SU-DHL-6 (cell line): ENCODE measurements at regions not wholly inside any gene's neighbourhood (a gene's known extent, or its start where the extent isn't known, plus 50 kb on each side); places are given as distances from the start of the nearest gene placed in this dataset.

Source experiments
- CTCF ChIP-seq: fragments of 200-600 bp; sonication (generic); IDR thresholded peaks from one replicate; pipeline ENCODE4 v1.5.1; 2017; ENCODE audit warnings: antibody characterized with exemption, mild to moderate bottlenecking, low read length, moderate library complexity; ENCODE audit not compliant: insufficient read depth, poor library complexity, severe bottlenecking
- EZH2phosphoT487 ChIP-seq: fragments of 200-600 bp; sonication (generic), shearing (Covaris generic); conservative IDR thresholded peaks from 2 replicates; pipeline ENCODE4 v1.6.1; 2018; ENCODE audit warnings: mild to moderate bottlenecking, antibody characterized with exemption, low read length, moderate library complexity, mixed read lengths

- TF ChIP-seq CTCF: no peak
- TF ChIP-seq EZH2phosphoT487: no peak
Observed at GRCh38 chr13:104416973-104417372, 1350.8 kb upstream of the SLC10A2 start.
